ENCODE measurements at regions not wholly inside any gene's neighbourhood (a gene's known extent, or its start where the extent isn't known, plus 50 kb on each side); places are given as distances from the start of the nearest gene placed in this dataset.

DNA sequence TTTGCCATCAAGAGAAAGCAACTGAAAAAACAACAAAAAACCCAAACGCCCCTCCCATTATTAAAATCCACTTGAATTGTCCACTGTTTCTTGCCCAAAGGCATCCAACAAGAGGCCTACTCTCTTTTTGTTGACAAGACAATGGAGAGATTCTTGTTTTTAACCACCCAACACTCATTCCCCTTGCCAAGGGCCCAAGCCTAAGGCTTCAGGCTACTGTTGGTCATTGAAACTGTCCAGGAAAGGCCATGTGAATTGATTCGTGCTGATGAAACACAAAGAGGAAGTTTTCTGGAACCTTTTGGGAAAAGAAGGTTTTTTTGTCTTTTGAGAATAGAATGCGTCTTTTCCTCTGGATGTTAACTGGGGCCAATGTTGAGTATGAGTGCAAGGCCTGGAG, 157.4 kb upstream of the PFN2 start:
- TF ChIP-seq EZH2 (IDR thresholded peaks at IDR 0.05; ENCODE audit: insufficient read depth, poor library complexity, severe bottlenecking): no peak
- TF ChIP-seq EZH2phosphoT487 (IDR thresholded peaks at IDR 0.05; ENCODE audit: insufficient read depth, low read depth): no peak
